Cardiac fibroblast (primary cell): ENCODE measurements at regions not wholly inside any gene's neighbourhood (a gene's known extent, or its start where the extent isn't known, plus 50 kb on each side); places are given as distances from the start of the nearest gene placed in this dataset.

Source experiments
- DNase-seq, 2 donors: peaks; one replicate each; pipeline versions ENCODE4 v3.0.0 to v3.0.0-alpha.2; 2010; ENCODE audit warnings: low read depth in 2 of 2
- H3K4me3 ChIP-seq, 2 donors: replicated peaks in 1 of 2; 1 replicate in 1 of 2; 2 replicates in 1 of 2; pipeline ENCODE4 v1.5.1; 2011; ENCODE audit warnings: low read depth in 2 of 2, low read length in 2 of 2, mild to moderate bottlenecking in 2 of 2, moderate library complexity in 1 of 2
- TF ChIP-seq, protein P1 (sequence below): IDR thresholded peaks from one replicate; pipeline ENCODE4 v1.5.1; 2011; ENCODE audit warnings: low read depth, mild to moderate bottlenecking, low read length, inconsistent platforms

DNA sequence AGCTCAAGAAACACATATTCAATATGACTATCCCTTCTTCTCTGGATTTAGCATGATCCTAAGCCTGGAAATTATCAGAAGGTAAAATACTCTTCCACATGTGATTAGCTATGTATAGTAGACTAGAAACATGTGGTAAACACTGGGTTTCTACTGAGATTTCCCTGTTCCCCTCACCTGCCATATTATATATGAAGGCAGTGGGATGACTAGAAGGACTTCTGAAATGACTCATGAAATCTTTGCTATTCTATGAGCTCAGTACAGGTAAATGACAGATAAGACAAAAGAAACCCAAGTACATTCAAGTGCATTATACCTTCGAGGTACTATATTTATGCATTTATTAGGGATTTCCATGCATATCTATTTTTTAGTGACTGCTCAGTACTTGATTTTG is 152.9 kb downstream of the DNAJB9 start:
- H3K4me3 ChIP-seq = no peak overlapping the region
- no peak for DNase-seq
- TF ChIP-seq, protein P1, sequence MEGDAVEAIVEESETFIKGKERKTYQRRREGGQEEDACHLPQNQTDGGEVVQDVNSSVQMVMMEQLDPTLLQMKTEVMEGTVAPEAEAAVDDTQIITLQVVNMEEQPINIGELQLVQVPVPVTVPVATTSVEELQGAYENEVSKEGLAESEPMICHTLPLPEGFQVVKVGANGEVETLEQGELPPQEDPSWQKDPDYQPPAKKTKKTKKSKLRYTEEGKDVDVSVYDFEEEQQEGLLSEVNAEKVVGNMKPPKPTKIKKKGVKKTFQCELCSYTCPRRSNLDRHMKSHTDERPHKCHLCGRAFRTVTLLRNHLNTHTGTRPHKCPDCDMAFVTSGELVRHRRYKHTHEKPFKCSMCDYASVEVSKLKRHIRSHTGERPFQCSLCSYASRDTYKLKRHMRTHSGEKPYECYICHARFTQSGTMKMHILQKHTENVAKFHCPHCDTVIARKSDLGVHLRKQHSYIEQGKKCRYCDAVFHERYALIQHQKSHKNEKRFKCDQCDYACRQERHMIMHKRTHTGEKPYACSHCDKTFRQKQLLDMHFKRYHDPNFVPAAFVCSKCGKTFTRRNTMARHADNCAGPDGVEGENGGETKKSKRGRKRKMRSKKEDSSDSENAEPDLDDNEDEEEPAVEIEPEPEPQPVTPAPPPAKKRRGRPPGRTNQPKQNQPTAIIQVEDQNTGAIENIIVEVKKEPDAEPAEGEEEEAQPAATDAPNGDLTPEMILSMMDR = no peak

DNA sequence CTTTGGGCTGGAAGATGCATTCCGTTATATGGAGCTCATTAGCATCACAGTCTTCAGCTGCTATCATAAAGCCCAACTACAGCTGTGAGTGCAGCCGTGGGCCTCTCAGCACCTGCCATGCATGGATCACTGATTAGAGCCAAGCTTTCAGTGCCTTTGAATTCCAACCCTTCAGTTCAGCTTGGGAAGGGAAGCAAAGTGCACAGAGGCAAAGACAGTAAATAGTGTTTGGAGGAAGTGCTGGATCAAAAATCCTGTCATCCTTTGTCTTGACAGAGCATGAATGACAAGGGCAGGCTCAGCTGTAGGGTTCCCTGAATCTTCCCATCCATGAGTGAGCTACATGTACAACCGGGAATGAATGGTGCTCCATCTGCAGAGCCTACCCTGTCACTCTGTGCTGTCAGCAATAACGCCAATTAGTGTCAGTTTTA is 153.7 kb downstream of the DNAJB9 start:
- H3K4me3 ChIP-seq = no peak overlapping the region
- DNase-seq = no peak
- TF ChIP-seq, protein P1 = no peak

DNA sequence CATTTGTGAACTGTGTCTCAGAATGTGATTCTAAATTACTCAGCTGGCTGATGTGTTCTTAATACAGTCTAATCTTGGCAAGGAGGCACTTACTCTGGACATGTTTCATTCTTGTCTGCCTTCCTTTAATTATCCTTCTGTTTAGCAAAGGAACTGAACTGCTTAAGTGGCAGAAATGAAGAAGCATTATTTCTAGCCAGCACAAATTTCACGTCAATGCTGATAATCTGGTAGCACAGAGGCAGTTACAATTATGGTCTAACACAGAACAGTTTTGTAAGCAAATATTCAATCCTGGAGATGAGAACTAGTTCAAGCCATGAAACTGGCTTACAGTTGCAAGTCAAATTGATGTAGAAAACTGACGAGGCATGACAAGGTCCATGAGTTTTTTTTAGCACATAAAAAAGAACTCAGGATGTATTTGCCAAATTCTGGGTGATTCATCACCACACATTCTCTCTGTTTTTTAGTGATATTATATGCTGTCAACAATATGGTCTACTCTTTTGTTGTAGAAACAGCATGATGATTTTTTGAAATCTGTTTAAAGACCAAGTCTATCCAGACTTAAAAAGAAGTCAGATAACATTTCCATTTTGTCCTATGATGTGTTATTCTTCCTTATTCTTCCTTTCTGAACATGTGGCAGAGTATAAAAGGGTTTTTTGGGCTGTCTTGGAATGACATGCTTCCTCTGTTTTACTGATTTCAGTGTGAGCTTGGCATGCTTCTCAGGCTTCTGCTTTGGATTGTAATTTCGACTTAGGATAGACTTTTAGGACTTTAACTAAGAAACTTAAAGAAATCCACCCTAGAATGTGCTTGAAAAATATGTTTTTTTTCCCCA is 154.8 kb downstream of the DNAJB9 start:
- peak in 1 of 2 donors; percentile 7 for DNase-seq
- TF ChIP-seq, protein P1 = no peak
- H3K4me3 ChIP-seq = no peak overlapping the region

DNA sequence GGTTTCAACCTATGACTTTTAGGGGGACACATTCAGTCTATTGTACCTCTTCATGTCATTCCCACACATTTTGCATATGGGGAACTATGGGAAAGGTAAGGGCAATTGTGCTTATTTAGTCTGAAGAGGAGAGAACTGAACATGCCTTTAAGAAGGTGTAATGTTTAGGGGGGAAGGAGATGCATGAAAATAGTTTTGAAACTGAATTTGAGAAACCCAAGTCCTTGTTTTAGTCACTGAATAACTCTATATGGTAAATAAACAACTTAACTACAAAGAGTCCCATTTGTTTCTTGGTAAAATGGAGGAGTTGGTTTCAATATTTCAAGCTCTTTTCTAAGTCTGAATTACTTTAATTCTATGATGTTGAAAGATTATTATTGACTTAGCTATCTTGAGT is 166.1 kb downstream of the DNAJB9 start:
- H3K4me3 ChIP-seq = no peak overlapping the region
- DNase-seq = no peak
- TF ChIP-seq, protein P1 = no peak

DNA sequence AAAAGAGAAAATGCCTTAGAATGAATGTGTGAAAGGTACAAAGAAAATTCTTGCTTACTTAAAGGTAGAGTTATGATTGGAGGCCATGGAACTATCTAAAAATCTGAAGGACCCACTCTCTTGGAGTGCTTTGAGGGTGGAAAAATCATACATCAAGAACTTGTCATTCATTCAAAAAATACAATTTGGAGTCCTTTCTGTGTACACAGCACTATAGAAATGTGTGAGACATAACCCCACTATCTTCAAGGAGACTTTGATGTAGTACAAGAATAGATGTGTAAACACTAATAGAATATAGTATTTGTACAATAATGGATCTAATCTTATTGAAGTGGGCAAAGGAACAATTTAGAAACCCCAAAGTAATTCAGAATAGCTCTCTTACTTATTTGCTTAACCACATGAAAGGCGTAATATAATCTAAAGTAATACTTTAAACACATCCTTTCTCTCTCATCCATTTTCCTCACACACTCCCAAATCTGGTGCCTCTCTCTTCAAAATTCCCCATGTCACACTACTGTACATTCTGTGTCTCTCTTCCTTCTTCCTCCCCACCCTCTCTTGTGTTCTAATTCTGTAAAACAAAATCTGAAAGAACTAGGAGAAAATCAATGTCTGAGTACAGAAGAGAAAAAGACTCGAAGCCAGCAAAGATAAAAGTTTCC is 166.7 kb downstream of the DNAJB9 start:
- H3K4me3 ChIP-seq = no peak overlapping the region
- TF ChIP-seq, protein P1 = no peak
- no peak for DNase-seq

DNA sequence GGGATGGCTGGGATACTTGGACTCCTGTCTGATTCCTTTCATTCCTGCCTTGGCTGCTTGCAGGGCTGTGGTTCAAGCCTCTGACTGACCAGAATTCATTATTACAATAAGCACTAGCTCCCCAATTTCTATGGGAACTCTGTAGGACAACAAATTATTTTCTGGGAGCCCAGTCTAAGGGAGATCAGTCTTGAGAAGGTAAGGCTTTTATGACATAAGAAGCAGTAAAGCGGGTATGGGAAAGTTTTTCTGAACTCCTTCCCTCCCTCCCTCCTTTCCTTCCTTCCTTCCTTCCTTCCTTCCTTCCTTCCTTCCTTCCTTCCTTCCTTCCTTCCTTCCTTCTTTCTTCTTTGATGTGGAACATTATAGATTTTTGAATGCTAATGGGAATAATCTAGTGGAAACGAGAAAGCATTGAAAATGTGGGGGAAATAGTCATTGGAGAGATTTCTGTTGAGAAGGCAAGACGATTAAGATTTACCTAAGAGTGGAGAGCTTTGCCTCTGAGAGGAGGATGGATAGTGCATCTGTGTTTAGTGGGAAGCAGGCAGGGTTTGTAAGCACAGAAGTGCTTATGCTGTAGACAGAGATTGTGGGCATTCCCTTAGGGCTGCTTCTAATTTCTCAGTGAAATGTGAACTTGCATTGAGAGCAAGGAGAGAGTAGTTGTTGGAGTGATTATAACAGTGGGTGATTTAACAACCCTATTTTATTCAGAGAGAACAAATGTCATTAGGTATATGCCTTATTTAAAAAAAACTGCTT is 201.5 kb downstream of the DNAJB9 start:
- DNase-seq = no peak
- TF ChIP-seq, protein P1 = no peak
- H3K4me3 ChIP-seq = no peak overlapping the region
